SK-N-SH (cell line): ENCODE measurements at regions not wholly inside any gene's neighbourhood (a gene's known extent, or its start where the extent isn't known, plus 50 kb on each side); places are given as distances from the start of the nearest gene placed in this dataset.

Experiments
- EP300 ChIP-seq, 2 experiments: IDR thresholded peaks; 2 replicates each; pipeline versions ENCODE4 v1.4.0 to v1.6.1; 2012; ENCODE audit warnings: borderline replicate concordance in 1 of 2, low read depth in 1 of 2, low read length in 1 of 2
- RAD21 ChIP-seq: IDR thresholded peaks from 2 replicates; pipeline ENCODE4 v1.6.1; 2012; ENCODE audit warnings: mild to moderate bottlenecking, low read length
- RCOR1 ChIP-seq: fragments of 150-350 bp; IDR thresholded peaks from 2 replicates; pipeline ENCODE4 v1.6.1; 2017; ENCODE audit warnings: antibody characterized with exemption, low read length
- TAF1 ChIP-seq: IDR thresholded peaks from 2 replicates; pipeline ENCODE4 v1.6.1; 2012; ENCODE audit warnings: low read depth, mild to moderate bottlenecking, low read length, moderate library complexity, borderline replicate concordance
- TF ChIP-seq, protein P1 (sequence below): fragments of 200-600 bp; sonication (generic); IDR thresholded peaks from 2 replicates; pipeline ENCODE4 v1.6.1; 2017; ENCODE audit warnings: antibody characterized with exemption, mild to moderate bottlenecking, moderate library complexity

DNA sequence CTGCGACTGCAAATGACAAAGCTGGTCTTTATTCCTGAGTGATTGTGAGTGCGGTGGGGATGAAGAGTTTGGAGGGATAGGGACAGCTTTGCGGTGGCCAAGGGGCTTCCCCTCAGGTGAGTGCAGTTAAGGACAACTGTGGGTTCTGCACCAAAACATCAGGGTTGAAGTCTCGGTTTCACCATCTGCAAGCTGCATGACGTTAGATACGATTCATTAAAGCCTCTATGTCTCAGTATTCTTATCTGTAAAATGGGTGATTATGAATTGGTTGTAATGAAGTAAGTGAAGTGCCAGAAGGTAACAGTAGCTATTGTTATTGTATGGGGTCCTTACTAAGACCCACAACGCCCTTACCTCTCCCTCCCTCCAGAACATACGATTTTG, 226.8 kb upstream of the DAPK1 start:
- TF ChIP-seq RCOR1 = no peak
- TF ChIP-seq EP300 (IDR thresholded peaks at IDR 0.05; ENCODE audit: borderline replicate concordance in 1 of 2, low read depth in 1 of 2, low read length in 1 of 2) = no peak
- no peak for TF ChIP-seq TAF1
- TF ChIP-seq, protein P1, sequence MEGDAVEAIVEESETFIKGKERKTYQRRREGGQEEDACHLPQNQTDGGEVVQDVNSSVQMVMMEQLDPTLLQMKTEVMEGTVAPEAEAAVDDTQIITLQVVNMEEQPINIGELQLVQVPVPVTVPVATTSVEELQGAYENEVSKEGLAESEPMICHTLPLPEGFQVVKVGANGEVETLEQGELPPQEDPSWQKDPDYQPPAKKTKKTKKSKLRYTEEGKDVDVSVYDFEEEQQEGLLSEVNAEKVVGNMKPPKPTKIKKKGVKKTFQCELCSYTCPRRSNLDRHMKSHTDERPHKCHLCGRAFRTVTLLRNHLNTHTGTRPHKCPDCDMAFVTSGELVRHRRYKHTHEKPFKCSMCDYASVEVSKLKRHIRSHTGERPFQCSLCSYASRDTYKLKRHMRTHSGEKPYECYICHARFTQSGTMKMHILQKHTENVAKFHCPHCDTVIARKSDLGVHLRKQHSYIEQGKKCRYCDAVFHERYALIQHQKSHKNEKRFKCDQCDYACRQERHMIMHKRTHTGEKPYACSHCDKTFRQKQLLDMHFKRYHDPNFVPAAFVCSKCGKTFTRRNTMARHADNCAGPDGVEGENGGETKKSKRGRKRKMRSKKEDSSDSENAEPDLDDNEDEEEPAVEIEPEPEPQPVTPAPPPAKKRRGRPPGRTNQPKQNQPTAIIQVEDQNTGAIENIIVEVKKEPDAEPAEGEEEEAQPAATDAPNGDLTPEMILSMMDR = no peak
- TF ChIP-seq RAD21 = no peak
